Vagina (tissue), 2 donors: ENCODE measurements at regions not wholly inside any gene's neighbourhood (a gene's known extent, or its start where the extent isn't known, plus 50 kb on each side); places are given as distances from the start of the nearest gene placed in this dataset.

ENCODE experiments used
- POLR2AphosphoS5 ChIP-seq, 2 donors: sonication (generic); formaldehyde crosslinking; IDR thresholded peaks; one replicate each; pipeline ENCODE4 v1.9.0; 2017; ENCODE audit warnings: antibody characterized with exemption in 2 of 2, mild to moderate bottlenecking in 2 of 2, low read depth in 1 of 2; ENCODE audit not compliant: insufficient read depth in 1 of 2
- TF ChIP-seq, protein P1 (sequence below), 3 experiments: fragments of 450-650 bp in 2 of 3; fragments of 200-600 bp in 1 of 3; sonication (generic) in 1 of 3; IDR thresholded peaks; one replicate each; pipeline ENCODE4 v1.5.1; 2017 to 2019; ENCODE audit warnings: antibody characterized with exemption in 3 of 3, mild to moderate bottlenecking in 2 of 3, moderate library complexity in 2 of 3

DNA sequence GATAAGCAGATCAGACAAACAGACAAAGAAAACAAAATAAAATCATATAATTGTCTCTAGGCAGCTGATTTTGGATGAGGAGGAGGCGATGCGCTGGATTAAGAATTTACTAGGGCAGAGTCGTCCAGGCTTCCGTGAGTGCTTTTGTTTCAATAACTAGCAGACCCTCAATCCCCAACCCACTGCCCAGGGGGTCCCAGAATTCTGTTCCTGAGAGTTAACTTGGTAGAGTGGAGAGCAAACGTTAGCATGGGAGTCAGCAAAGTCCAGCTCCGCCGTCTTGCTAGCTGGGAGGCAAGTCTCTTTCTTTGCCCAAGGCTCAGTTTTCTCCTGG is 95.5 kb upstream of the TBX5 start:
- TF ChIP-seq, protein P1, sequence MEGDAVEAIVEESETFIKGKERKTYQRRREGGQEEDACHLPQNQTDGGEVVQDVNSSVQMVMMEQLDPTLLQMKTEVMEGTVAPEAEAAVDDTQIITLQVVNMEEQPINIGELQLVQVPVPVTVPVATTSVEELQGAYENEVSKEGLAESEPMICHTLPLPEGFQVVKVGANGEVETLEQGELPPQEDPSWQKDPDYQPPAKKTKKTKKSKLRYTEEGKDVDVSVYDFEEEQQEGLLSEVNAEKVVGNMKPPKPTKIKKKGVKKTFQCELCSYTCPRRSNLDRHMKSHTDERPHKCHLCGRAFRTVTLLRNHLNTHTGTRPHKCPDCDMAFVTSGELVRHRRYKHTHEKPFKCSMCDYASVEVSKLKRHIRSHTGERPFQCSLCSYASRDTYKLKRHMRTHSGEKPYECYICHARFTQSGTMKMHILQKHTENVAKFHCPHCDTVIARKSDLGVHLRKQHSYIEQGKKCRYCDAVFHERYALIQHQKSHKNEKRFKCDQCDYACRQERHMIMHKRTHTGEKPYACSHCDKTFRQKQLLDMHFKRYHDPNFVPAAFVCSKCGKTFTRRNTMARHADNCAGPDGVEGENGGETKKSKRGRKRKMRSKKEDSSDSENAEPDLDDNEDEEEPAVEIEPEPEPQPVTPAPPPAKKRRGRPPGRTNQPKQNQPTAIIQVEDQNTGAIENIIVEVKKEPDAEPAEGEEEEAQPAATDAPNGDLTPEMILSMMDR (IDR thresholded peaks at IDR 0.05): no peak
- no peak for TF ChIP-seq POLR2AphosphoS5 (IDR thresholded peaks at IDR 0.05; ENCODE audit: insufficient read depth in 1 of 2, low read depth in 1 of 2)
